GM12892 (cell line): ENCODE measurements at regions not wholly inside any gene's neighbourhood (a gene's known extent, or its start where the extent isn't known, plus 50 kb on each side); places are given as distances from the start of the nearest gene placed in this dataset.

Experiments
- POLR2A ChIP-seq: IDR thresholded peaks from 2 replicates; pipeline ENCODE4 v1.6.1; 2011; ENCODE audit warnings: low read depth, low read length, control low read depth
- POLR2AphosphoS5 ChIP-seq: IDR thresholded peaks from 2 replicates; pipeline ENCODE4 v1.6.1; 2011; ENCODE audit warnings: low read depth, low read length, control low read depth
- TAF1 ChIP-seq: IDR thresholded peaks from 2 replicates; pipeline ENCODE4 v1.6.1; 2011; ENCODE audit warnings: low read depth, mild to moderate bottlenecking, control low read depth, low read length, borderline replicate concordance

DNA sequence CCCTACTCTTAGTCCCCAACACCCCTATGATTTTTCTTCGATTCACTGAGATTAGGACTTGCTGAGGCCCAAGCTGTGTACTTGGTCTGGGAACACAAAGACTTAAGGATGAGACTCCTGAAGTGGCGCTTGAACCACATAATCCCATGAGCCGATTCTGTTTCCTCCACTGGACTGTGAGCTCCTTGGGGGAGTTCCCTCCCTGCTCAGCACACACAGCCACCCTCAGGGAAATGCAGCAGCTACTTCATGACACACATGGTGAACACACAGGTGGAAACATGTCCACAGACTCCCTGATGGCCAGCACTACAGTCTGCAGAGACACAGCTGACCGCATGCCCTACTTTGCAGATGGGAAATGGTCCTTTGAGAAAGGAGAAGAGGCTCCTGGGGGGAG is 101.1 kb downstream of the C5orf15 start:
- TF ChIP-seq POLR2A = no peak
- TF ChIP-seq TAF1 = no peak
- no peak for TF ChIP-seq POLR2AphosphoS5
